CD14-positive monocyte (primary cell): ENCODE measurements at regions not wholly inside any gene's neighbourhood (a gene's known extent, or its start where the extent isn't known, plus 50 kb on each side); places are given as distances from the start of the nearest gene placed in this dataset.

Source experiments
- DNase-seq, 3 donors: peaks; one replicate each; pipeline ENCODE4 v3.0.0-alpha.2; 2011 to 2022
- H2AFZ ChIP-seq: 2 replicates; pipeline ENCODE4 v1.6.0; 2012; ENCODE audit warnings: mild to moderate bottlenecking, low read depth, low read length, inconsistent platforms; ENCODE audit not compliant: insufficient read depth, poor library complexity, severe bottlenecking
- H3K27ac ChIP-seq, 2 donors: 1 replicate in 1 of 2; 2 replicates in 1 of 2; pipeline ENCODE4 v1.5.1; 2012 to 2013; ENCODE audit warnings: low read length in 2 of 2, control low read depth in 1 of 2, inconsistent platforms in 1 of 2, low read depth in 1 of 2, mild to moderate bottlenecking in 1 of 2
- H3K27me3 ChIP-seq, 2 donors: one replicate each; pipeline versions ENCODE4 v1.6.0 to v1.6.1; 2011 to 2013; ENCODE audit warnings: low read length in 2 of 2; ENCODE audit not compliant: control insufficient read depth in 2 of 2, insufficient read depth in 2 of 2
- H3K36me3 ChIP-seq, 2 donors: replicated peaks in 1 of 2; 1 replicate in 1 of 2; 2 replicates in 1 of 2; pipeline versions ENCODE4 v1.5.1 to v1.6.1; 2012 to 2013; ENCODE audit warnings: low read length in 2 of 2, control low read depth in 1 of 2, inconsistent platforms in 1 of 2, mild to moderate bottlenecking in 1 of 2; ENCODE audit not compliant: insufficient read depth in 2 of 2, control insufficient read depth in 1 of 2
- H3K4me1 ChIP-seq, 2 donors: 1 replicate in 1 of 2; 2 replicates in 1 of 2; pipeline versions ENCODE4 v1.5.1 to v1.6.1; 2012 to 2013; ENCODE audit warnings: low read length in 2 of 2, control low read depth in 1 of 2, inconsistent platforms in 1 of 2, mild to moderate bottlenecking in 1 of 2, moderate library complexity in 1 of 2; ENCODE audit not compliant: insufficient read depth in 2 of 2, control insufficient read depth in 1 of 2
- H3K4me2 ChIP-seq: replicated peaks from 2 replicates; pipeline ENCODE3; 2012; ENCODE audit warnings: low read length, moderate library complexity, mild to moderate bottlenecking; ENCODE audit not compliant: poor library complexity, severe bottlenecking; ENCODE audit errors: extremely low read depth
- H3K4me3 ChIP-seq, 3 experiments: fragments of 200-600 bp in 1 of 3; sonication (generic) in 1 of 3; replicated peaks in 1 of 3; 1 replicate in 2 of 3; 2 replicates in 1 of 3; pipeline ENCODE4 v1.5.1; 2011 to 2013; ENCODE audit warnings: low read length in 3 of 3, mild to moderate bottlenecking in 3 of 3, control low read depth in 2 of 3, low read depth in 2 of 3, inconsistent platforms in 1 of 3, moderate library complexity in 1 of 3
- H3K79me2 ChIP-seq: 2 replicates; pipeline ENCODE4 v1.6.0; 2012; ENCODE audit warnings: mild to moderate bottlenecking, control low read depth, inconsistent platforms, low read length, moderate library complexity; ENCODE audit not compliant: insufficient read depth
- H3K9ac ChIP-seq: 2 replicates; pipeline ENCODE4 v1.6.0; 2017; ENCODE audit warnings: low read length, mild to moderate bottlenecking; ENCODE audit not compliant: insufficient read depth, poor library complexity, severe bottlenecking
- H3K9me3 ChIP-seq, 2 donors: replicated peaks in 1 of 2; 1 replicate in 1 of 2; 2 replicates in 1 of 2; pipeline versions ENCODE4 v1.5.1 to v1.6.1; 2012 to 2013; ENCODE audit warnings: low read length in 2 of 2, control low read depth in 1 of 2; ENCODE audit not compliant: control insufficient read depth in 1 of 2, insufficient read depth in 1 of 2
- H4K20me1 ChIP-seq: 2 replicates; pipeline ENCODE4 v1.6.0; 2012; ENCODE audit warnings: mild to moderate bottlenecking, low read length, control low read depth, moderate library complexity; ENCODE audit not compliant: insufficient read depth
- H3K27ac Mint-ChIP-seq, 7 donors: one replicate each; pipeline ENCODE4 v1.8.0; 2020; ENCODE audit warnings: mild to moderate bottlenecking in 7 of 7, mixed read lengths in 7 of 7, moderate library complexity in 6 of 7, inconsistent platforms in 2 of 7
- H3K27me3 Mint-ChIP-seq, 3 donors: one replicate each; pipeline ENCODE4 v1.8.0; 2021 to 2022; ENCODE audit warnings: low read depth in 3 of 3, mild to moderate bottlenecking in 3 of 3, mixed read lengths in 3 of 3, moderate library complexity in 3 of 3, inconsistent platforms in 1 of 3
- H3K36me3 Mint-ChIP-seq, 2 donors: one replicate each; pipeline ENCODE4 v1.8.0; 2020; ENCODE audit warnings: mixed read lengths in 2 of 2, inconsistent platforms in 1 of 2, mild to moderate bottlenecking in 1 of 2
- H3K4me1 Mint-ChIP-seq: one replicate; pipeline ENCODE4 v1.8.0; 2020; ENCODE audit warnings: mild to moderate bottlenecking, mixed read lengths
- H3K4me3 Mint-ChIP-seq, 2 donors: one replicate each; pipeline ENCODE4 v1.8.0; 2020; ENCODE audit warnings: mild to moderate bottlenecking in 2 of 2, mixed read lengths in 2 of 2, moderate library complexity in 1 of 2
- H3K9me3 Mint-ChIP-seq, 7 donors: one replicate each; pipeline ENCODE4 v1.8.0; 2020 to 2022; ENCODE audit warnings: mixed read lengths in 7 of 7, mild to moderate bottlenecking in 6 of 7, moderate library complexity in 6 of 7, inconsistent platforms in 2 of 7
- WGBS: methylation state at CpG from one replicate; pipeline ENCODE4 v1.1.5; 2013; ENCODE audit warnings: missing lambda C conversion rate; ENCODE audit not compliant: insufficient coverage; 5-methylcytosine and 5-hydroxymethylcytosine counted together
- intact Hi-C, 2 donors: fragments of 100-400 bp; cut with micrococcal nuclease; formaldehyde crosslinking; loops; one replicate each; pipeline versions ENCODE4 v1.15.0 to v1.15.1; 2023
- TF ChIP-seq, protein P1 (sequence below): fragments of 200-600 bp; IDR thresholded peaks from one replicate; pipeline ENCODE4 v1.8.0; 2022; ENCODE audit warnings: antibody characterized with exemption, mild to moderate bottlenecking

DNA sequence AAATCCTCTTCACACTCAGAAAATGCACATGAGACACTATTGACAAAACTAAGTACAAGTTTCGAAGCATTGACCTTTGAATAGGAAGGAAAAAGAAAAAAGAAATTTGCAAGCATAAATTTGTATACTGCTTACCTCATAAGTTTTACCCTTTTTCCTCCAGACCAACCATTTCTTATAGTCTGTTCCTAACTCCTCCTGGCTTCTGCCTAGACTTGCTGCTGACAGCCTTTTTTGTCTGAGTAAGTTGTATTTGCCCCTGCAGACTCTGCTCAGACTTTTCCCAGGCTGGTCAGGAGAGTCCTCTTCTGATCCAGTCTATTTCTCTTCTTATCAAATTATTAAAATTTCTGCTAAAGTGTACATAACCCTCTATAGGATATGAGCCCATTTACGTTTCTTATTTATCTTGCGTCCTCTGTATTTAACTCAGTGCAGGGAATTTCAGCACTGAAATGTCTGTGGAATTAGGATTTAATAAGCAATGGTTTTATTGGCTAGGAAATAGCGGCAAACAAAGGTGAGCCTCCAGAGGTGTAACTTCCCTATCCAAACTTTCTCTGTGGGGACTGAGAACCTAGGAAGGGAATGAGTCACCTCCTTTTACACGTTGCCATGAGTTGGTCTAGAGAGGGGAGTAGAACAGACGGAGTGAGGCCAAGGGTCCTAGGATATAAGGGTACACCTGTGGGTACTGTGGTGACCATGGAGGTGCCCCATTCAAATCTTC lies 207.1 kb upstream of the MARCKS start:
- peak overlapping the region in 2 of 7 donors; percentile 61 to 77 for H3K27ac Mint-ChIP-seq
- no peak overlapping the region for H3K27ac ChIP-seq
- H3K4me2 ChIP-seq: no peak overlapping the region
- no peaks in the 10 kb centered on the region for H4K20me1 ChIP-seq
- H3K4me1 ChIP-seq: peaks cover 32 to 46% of the 10 kb centered on the region in 2 donors
- DNase-seq: no peak
- TF ChIP-seq, protein P1, sequence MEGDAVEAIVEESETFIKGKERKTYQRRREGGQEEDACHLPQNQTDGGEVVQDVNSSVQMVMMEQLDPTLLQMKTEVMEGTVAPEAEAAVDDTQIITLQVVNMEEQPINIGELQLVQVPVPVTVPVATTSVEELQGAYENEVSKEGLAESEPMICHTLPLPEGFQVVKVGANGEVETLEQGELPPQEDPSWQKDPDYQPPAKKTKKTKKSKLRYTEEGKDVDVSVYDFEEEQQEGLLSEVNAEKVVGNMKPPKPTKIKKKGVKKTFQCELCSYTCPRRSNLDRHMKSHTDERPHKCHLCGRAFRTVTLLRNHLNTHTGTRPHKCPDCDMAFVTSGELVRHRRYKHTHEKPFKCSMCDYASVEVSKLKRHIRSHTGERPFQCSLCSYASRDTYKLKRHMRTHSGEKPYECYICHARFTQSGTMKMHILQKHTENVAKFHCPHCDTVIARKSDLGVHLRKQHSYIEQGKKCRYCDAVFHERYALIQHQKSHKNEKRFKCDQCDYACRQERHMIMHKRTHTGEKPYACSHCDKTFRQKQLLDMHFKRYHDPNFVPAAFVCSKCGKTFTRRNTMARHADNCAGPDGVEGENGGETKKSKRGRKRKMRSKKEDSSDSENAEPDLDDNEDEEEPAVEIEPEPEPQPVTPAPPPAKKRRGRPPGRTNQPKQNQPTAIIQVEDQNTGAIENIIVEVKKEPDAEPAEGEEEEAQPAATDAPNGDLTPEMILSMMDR: no peak
- no peaks in the 10 kb centered on the region for H3K79me2 ChIP-seq
- intact Hi-C loops: no loop called here
- peaks cover 0 to 4% (median 2%) of the 10 kb centered on the region in 7 donors for H3K9me3 Mint-ChIP-seq
- no peaks in the 10 kb centered on the region for H3K9me3 ChIP-seq
- H3K9ac ChIP-seq: no peak overlapping the region
- WGBS: 100% methylated on average over 1 of the region's 6 CpGs
- H3K27me3 Mint-ChIP-seq: peaks cover 0 to 2% (median 0%) of the 10 kb centered on the region in 3 donors
- no peak overlapping the region for H3K4me3 ChIP-seq
- H3K4me3 Mint-ChIP-seq: no peak overlapping the region
- H3K36me3 Mint-ChIP-seq: no peaks in the 10 kb centered on the region
- H3K4me1 Mint-ChIP-seq: peaks cover 49% of the 10 kb centered on the region
- no peaks in the 10 kb centered on the region for H3K27me3 ChIP-seq
- no peak overlapping the region for H2AFZ ChIP-seq
- no peaks in the 10 kb centered on the region for H3K36me3 ChIP-seq

DNA sequence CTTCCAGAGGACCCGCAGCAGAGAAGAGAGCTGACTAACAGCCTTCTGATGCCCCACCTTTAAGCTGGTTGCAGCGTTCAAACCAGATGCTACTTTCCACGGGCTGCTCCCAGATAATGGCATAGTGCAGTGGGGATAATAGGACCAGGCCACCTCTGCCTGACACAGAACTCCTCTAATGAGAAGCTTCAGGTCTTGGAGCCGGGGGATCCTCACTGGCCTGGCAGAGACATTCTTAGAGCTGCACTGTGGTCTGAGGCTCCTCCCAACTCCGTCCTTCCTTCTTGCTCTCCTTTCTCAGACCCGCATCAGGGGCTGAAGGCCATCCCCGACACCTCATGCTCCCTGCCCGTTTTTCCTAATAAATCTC lies 206.6 kb upstream of the MARCKS start:
- Histone ChIP-seq H2AFZ (no peak overlapping the region), H3K36me3 (no peaks in the 10 kb centered on the region), H3K9ac (no peak overlapping the region), H3K27me3 (no peaks in the 10 kb centered on the region), H3K4me3 (no peak overlapping the region), H3K27ac (no peak overlapping the region), H3K4me1 (peaks cover 32 to 45% of the 10 kb centered on the region in 2 donors), H3K4me2 (no peak overlapping the region), H4K20me1 (no peaks in the 10 kb centered on the region), H3K9me3 (no peaks in the 10 kb centered on the region), H3K79me2 (no peaks in the 10 kb centered on the region)
- WGBS: 97% methylated on average over 8 of the region's 8 CpGs
- intact Hi-C loops: no loop called here
- TF ChIP-seq, protein P1: no peak
- no peaks in the 10 kb centered on the region for H3K36me3 Mint-ChIP-seq
- no peak for DNase-seq
- H3K27ac Mint-ChIP-seq: no peak overlapping the region
- H3K9me3 Mint-ChIP-seq: peaks cover 0 to 4% (median 2%) of the 10 kb centered on the region in 7 donors
- H3K27me3 Mint-ChIP-seq: peaks cover 0 to 2% (median 0%) of the 10 kb centered on the region in 3 donors
- no peak overlapping the region for H3K4me3 Mint-ChIP-seq
- peaks cover 49% of the 10 kb centered on the region for H3K4me1 Mint-ChIP-seq
